NK-92 (cell line): ENCODE measurements at regions not wholly inside any gene's neighbourhood (a gene's known extent, or its start where the extent isn't known, plus 50 kb on each side); places are given as distances from the start of the nearest gene placed in this dataset.
"Not testable (repeated sequence)": the region's sequence is repeated elsewhere in the genome, so short reads cannot be mapped to it uniquely, and the experiment has no call there.

Experiments used
- DNase-seq: peaks from one replicate; lab custom pipeline; 2025; ENCODE audit not compliant: unreplicated experiment; lab: John Stamatoyannopoulos, UW

DNA sequence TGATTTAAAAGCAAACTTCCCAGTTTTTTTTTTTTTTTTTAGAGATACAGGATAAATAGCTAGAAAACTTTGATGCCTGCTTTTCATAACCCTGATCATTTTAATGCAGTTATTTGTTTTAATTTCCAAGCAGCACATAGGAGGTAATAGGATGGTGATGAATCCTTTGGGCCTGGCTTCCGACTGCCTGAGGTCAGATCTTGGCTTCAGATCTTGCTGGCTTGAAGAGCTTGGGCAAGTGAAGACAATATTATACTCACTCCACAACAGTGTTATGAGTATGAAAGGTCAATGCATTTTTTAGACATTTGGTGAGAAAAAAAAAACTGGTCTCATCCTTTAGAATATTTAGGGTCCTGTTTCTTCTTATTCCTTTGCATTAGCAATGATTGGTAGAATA lies 124.8 kb upstream of the PRKCQ start:
- DNase-seq: no peak

DNA sequence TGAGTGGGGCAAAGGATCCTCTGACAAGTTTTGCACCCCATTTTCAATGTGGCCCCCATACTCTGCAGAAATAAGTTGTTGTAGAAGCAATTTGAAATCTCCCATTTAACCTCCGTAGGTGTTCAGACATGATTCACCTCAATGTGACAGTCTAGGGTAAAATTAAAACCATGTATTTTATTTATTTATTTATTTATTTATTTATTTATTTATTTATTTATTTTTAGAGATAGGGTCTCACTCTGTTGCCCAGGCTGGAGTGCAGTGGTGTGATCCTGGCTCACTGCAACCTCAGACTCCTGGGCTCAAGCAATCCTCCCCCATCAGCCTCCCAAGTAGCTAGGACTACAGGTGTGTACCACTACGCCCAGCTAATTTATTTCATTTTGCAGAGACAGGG lies 122.8 kb upstream of the PRKCQ start:
- DNase-seq: not testable (repeated sequence)

DNA sequence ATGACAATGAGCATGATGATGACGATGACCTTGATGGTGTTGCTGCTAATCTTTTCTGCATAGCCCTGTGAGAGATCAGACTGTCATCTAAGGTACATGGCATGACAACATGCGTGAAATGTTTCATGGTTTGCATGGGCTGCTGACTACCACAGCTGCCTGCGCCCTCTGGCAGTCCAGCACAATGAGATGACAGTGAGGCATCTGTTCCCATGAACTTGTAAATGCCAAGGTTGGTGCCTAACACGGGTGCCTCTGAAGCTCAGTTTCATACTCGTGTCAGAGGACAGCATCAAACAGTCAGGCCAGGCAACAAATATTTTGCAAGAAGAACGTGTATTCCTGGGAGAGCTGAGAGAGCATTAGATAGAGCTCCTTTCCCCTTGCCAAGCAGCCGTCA lies 122.0 kb upstream of the PRKCQ start:
- DNase-seq: no peak

DNA sequence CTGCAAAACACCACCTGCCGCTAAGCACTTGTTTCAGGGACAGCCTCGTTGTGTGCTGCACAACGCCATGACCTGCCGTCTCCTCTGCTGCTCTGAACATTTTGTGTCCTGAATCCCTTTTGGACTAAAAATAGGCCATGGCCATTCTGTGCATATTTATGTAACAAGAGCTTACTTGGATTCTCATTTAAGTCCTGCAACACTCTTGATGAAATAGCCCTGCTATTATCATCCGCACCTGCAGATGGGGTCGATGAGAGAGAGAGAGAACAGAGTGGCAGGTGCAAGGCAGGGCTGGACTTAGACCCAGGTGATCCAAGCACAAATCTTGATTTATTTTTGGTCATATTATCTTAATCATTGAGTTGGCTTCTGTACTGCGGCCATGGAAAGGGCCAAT lies 121.2 kb upstream of the PRKCQ start:
- no peak for DNase-seq

DNA sequence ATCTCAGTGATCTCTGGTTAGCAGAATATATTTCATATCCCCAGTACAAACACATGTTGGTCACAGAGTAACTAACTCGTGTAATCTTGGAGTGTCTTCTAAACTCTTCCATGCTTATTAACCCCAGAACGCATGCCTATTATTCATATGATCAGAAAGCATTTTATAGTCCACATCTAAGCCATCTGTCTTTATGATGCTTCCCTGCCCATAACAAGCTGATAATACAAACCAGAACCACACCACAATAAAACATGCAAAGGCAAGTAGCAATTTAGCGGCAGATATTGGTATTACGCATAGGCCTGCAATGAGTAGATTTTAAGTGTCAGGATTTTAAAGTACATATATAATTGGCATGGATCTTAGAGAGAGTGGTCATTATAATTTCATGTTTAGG lies 120.0 kb upstream of the PRKCQ start:
- DNase-seq: no peak

DNA sequence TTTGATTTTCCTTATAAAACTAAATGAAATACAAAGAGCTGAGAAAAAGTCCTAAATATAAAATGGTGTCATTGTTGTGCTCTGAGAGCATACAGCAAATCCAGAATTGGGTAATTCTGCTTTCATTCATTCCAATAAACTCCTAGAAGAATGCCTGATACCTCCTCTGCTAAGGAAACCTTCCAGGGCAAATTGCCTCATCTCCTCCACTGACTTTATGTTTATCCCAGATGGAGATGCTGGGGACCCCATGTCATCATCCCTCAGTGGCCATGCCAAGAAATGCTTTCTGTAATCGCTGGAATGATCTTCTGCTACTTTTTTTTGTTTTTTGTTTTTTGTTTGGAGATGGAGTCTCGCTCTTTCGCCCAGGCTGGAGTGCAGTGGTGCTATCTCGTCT lies 119.3 kb upstream of the PRKCQ start:
- no peak for DNase-seq

DNA sequence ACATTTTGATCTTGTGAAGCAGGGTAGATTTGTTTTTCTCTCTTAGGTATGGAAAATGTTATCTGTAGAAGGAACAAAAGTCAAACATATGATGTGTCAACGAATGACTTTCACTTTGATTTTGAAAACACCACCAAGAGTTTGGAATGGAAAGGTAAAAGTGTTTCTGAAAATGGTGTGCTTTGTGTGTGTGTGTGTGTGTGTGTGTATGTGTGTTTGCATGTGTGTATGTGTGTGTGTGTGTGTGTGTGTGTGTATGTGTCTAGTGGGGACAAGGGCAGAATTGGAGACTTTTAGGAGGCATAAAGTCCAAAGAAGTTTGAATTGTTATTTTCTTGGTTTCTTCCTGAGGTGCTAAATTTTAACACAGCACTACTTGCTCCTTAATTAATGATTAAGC lies 115.4 kb upstream of the PRKCQ start:
- DNase-seq: no peak

DNA sequence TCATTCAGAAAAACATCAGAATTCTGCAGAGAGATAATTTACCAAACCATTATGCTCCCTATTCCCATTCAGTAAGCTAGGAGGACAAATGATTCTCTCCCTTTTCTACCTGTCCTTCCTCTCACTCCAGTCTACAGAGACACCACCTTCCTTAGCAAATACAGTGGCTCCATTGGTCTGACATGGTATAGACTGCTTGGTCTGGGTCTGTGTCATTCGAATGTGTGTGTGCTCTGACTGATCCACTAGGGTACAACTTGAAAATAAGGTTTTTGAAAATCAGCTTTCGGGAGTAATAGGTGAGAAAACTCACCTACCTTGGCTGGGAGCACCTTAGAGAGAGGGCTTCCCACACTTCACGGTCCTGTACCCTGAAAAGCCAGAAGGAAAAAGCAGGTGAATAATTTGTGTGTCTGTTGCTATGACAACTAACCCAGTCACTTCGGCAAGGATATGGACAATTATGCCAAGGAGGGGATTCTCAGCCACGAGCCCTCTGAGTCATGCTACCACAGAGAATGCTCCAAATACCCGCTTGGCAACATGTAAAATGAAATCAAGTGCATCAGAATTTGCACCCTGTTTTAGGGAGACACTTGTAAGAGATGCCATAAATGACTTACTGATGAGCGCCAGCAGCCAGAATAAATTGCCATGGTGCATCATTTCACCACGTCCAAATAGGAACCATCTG lies 114.5 kb upstream of the PRKCQ start:
- DNase-seq: no peak

DNA sequence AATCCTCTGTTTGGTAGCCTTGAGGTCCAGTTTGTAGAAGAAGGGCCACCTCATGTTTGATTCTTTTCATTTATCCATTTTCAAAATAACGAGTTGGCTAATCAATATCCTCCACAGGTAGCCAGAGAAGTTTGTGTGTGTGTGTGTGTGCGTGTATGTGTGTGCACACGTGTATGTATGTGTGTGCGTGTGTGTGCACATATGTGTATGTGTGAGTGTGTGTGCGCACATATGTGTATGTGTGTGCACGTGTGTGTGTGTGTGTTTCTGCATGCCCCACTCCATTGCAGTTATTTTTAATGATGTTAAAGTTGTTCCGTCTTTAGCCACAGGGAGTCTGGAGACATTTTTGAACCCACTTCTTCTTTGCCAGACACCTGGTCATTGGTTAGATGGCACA lies 112.8 kb upstream of the PRKCQ start:
- no peak for DNase-seq

DNA sequence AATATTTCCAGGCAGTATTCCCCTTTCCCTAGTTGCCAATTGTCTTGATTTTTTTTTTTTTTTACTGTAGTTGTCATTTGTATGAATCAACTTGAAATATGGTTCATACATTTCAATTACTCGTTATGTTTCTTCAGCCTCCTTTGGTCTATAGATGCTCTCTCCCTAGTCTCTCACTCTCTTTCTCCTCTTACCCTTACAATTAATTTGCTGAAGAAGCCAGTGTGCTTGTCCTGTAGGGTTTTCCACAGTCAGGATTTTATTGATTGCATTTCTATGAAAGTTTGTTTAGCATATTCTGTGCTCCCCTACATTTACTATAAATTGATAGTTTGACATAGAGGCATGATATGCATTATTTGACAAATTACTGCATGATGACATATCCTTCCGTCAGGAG lies 112.0 kb upstream of the PRKCQ start:
- DNase-seq: no peak

DNA sequence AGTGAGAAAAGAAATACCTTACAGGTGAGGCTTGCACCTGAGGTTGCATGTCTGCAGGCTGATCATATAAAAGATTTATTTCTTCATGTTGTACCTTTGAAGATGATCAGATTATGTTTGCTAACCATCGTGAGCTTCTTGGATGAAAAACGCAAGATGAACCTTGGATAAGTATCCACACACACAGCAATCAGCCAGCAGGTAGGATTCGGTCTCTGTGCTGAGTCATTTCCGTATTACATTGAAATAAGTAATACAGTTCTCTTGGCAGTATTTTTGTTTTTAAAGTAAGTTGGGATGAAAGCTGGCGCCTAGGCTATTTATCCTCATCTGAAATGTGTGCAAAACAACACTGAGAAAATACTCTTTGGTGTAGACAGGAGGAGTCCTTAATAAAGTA lies 109.0 kb upstream of the PRKCQ start:
- no peak for DNase-seq

DNA sequence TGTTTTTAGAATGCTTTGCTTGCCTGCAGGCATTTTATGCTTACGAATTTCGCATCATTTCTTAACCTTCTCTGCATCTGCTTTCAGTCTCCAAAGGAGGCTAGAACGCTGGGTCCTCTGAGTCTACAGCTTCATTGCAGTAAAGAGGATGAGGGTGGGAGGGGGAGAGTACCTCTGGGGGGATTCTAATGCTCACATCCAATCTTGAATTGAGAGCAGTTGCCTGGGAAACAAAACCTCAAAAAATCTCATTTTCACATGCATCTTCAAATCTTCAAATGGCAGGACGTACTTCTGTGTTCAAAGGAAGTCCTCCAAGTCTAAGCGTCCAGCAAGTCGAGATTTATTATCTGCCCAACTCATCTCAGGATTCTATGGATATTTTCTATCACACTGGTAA lies 100.7 kb upstream of the PRKCQ start:
- DNase-seq: no peak

DNA sequence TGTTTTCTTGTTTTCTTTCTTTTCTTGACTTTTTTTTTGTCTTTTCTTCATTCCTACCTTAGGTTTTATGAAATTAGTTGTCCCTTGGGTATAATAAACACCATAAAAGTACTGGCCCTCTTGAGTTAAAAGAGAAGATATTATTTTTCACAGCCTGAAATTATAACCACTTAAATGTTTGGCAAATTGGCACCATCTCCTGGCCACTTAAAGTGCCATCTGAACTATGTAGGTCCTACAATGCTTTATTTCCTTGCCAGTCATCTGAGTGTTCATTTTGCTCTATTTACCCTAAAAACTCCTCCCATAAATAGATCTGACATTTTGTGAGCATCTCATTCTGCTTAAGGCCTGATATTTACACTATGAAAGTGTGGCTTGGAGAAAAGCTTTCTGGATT lies 98.9 kb upstream of the PRKCQ start:
- no peak for DNase-seq

DNA sequence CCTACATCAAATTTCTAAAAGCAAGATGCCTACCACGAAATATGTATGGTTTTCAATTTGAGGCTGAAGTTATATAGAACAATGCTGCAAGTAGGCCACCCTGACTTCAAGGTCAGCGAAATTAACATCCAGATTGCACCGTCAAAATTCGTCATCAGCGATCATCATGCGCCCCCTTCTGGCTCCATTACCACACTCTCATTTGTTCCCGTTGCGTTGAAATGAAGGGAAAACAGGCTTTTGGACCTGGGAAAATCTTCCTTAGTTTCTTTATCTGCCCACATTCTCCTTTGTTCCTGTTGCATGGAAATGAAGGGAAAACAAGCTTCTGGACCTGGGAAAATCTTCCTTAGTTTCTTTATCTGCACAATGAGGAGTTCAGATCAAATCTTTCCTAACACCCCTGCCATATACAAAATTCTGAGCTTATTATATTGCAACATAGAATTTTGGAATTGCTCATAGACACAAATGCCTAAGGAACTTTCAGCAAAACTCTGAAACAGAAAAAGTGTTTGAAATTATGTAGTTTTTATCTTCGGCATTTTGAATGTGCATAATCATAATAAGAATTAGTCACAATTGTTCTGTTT lies 98.2 kb upstream of the PRKCQ start:
- DNase-seq: no peak

DNA sequence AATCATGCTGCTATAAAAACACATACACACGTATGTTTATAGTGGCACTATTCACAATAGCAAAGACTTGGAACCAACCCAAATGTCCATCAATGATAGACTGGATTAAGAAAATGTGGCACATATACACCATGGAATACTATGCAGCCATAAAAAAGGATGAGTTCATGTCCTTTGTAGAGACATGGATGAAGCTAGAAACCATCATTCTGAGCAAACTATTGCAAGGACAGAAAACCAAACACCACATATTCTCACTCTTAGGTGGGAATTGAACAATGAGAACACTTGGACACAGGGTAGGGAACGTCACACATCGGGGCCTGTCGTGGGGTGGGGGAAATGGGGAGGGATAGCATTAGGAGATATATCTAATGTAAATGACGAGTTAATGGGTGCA lies 97.1 kb upstream of the PRKCQ start:
- DNase-seq: not testable (repeated sequence)

DNA sequence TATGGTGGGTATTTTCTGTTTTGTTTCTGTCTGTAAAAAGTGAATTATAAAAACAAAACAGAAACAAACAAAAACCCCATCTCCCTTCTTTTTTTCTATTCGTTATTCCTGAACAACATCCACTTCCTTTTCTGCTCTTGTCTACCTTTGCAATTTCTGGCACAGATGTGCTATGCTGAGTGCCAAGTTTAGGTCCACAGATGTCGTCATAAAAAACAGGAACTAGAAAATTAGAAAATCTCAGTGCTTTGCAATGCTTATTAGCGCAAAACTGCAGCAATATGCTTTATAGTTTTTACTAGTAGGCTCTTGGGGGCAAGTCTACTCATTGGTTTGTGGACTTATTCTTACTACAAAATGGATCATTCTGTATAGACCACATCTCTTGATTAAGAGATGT lies 94.2 kb upstream of the PRKCQ start:
- no peak for DNase-seq

DNA sequence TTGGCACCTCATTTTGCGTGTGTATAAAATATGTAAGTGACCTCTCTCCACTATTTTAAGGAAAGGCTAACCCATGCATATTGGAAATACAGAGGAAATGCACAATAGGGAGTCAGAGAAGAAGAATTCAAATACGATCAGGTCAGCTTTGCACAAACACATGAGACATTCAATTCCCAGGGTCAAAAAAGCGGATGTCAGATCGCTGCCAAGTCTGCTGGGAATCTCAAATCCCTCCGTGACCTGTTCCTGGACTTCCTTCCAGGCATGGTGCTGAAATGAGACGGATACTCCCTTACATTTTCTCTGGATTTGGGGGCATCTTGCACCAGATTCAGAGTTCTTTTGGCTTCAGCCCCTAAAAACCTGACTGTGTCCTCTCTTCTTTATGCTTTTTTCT lies 91.9 kb upstream of the PRKCQ start:
- no peak for DNase-seq

DNA sequence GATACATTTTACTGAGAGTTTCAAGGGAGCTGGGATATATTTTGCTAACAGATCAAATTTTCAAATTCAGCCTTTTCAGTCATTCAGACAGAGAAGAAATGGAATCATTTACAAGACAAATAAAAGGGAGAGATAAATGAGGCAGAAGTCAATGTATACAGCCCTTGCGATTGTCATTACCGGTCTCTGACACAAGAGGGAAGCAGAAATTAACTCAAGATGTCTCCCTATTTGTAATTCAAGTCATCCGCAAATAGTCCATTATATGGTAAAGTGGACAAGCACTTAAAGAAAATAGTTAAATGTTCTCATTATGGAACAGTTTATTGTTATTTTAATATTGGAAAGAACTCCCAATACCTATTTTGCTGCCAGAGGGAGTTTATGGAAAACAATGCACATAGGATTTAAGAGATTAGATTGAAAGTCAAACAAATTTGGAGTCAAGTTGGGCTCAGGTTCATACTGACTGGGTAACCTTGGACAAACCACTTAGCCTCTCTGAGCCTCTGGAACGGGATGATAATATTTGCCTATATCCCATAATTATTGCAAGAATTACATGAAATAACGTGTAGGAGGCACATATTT lies 89.3 kb upstream of the PRKCQ start:
- no peak for DNase-seq

DNA sequence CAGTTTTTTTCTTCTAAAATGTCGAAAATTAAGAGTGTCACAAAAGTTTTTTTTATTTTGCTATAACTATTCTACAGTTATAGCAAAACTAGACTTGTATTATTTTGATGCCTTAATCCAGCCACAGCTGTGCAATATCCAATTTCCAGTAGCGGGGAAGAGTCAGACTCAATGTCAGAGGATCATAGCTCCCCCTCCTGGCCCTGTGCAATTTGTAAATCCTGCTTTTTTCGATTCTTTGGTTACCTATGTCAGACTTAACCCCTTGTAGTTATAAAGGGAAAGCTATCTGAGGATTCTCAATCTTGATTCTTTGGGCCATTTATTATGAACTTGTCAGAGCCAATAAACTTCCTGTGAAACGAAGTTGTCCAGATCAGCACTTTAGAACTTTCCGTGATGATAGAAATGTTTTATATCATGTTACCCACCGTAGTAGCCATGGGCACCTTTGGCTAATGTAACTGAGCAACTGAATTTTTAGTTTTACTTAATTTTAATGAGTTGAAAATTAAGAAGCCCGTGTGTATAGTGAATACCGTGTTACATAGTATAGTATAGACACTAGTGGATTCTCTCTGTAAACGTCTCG lies 87.7 kb upstream of the PRKCQ start:
- DNase-seq: no peak

DNA sequence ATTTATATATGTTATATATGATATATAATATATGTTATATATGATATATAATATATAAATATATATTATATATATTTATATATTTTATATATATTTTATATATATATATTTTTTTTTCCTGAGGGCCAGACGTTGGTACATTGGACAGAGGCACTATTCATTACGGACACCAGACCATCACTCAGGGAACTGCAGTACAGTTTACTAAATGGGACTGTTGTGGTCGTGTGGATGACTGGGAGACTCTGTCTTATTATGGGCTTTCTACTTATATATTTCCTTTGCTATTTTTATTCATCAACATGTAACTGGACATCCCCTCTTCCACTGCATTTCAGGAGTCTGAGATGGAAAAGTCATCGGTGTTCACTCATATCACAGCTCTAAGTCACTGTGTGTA lies 87.1 kb upstream of the PRKCQ start:
- no peak for DNase-seq

DNA sequence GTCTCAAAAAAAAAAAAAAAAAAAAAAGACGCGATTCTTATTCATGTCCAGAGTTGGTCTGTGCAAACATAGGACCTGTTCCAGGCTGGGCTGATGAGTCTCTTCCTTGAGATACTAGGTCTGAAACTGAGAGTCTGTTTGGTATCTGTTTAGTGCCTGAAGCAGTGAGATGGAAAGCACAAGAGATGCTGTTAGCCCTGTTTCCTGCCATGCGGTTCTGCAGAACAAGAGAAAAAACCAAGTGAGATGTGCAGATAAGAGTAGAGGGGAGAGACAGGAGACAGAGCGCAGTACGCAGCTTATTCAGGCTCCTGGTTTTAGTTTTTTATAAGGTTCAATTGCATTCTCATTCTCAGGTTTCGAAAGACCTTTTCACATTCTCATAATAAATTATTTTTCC lies 85.8 kb upstream of the PRKCQ start:
- DNase-seq: no peak

DNA sequence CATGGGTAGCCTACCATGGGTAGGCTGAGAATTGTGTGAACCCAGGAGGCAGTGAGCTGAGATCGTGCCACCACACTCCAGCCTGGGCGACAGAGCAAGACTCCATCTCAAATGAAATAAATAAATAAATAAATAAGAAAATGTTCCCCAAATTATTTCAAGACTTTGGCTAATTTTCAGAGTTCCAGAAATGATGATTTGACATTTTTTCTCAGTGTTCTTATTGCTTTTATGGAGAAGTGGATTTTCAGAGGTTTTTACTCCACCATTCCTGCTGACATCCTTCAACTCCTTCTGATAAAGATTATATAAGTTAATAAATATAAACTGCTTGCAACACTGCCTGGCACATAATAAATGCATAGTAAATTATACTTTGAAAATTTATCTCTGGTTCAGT lies 80.4 kb upstream of the PRKCQ start:
- no peak for DNase-seq

DNA sequence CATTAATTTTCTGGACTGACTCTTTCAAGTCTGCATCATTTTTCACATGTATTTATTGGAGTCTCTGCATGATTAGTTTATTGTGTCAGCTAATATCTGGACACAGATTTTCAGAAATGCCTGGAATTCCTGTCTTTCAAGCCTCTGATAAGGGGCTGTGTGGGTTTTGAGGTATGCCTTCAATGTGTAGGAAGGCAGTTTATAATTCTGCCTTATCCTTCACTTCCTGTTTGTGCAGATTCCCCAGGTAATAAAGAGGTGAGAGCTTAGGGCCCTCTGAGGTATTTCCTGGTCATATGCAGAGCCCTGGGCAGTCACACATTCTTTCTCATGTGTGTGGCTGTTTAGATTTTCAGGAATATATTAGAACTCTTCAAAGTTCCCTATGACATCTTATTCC lies 79.4 kb upstream of the PRKCQ start:
- DNase-seq: no peak
